Liver (tissue), 3 donors: ENCODE measurements at regions not wholly inside any gene's neighbourhood (a gene's known extent, or its start where the extent isn't known, plus 50 kb on each side); places are given as distances from the start of the nearest gene placed in this dataset.

Source experiments
- CTCF ChIP-seq: fragments of 150-350 bp; IDR thresholded peaks from 2 replicates; pipeline ENCODE4 v1.5.1; 2017; ENCODE audit warnings: improper control_type of control experiment, low read depth, low read length; ENCODE audit not compliant: missing input control
- HNF4G ChIP-seq: IDR thresholded peaks from 2 replicates; pipeline ENCODE4 v1.6.1; 2016; ENCODE audit warnings: antibody characterized with exemption
- ZBTB33 ChIP-seq: IDR thresholded peaks from 2 replicates; pipeline ENCODE4 v1.6.1; 2016; ENCODE audit warnings: antibody characterized with exemption
- donor health status: healthy.
- donor health status: healthy.

GRCh38 chr4:181948839-181949382 lies 294.3 kb upstream of the TENM3 start:
- TF ChIP-seq HNF4G (no peak), ZBTB33 (no peak), CTCF (no peak)
